ENCODE measurements at regions not wholly inside any gene's neighbourhood (a gene's known extent, or its start where the extent isn't known, plus 50 kb on each side); places are given as distances from the start of the nearest gene placed in this dataset.

DNA sequence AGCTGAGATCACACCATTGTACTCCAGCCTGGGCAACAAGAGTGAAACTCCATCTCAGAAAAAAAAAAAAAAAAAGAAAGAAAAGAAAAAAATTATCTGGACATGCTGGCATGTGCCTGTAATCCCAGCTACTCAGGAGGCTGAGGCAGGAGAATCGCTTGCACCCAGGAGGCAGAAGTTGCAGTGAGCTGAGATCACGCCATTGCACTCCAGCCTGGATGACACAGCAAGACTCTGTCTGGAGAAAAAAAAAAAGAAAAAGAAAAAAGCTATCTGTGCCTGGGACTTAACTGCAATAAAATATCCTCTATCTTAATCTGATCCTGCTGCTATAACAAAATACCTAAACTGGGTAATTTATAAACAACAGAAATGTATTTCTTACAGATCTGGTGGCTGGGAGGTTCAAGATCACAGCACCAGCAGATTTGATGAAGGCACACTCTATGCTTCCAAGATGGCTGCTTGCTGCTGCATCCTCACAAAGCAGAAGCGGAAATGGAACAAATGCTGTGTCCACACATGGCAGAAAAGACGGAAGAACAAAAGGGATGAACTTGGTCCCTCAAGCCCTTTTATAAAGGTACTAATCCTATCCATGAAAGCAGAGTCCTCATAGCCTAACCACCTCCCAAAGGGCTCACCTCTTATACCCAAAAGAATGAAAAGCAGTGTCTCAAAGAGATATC, 273.3 kb upstream of the JARID2 start:
- no peak for DNase-seq (ENCODE audit: low read depth in 2 of 3, low spot score in 2 of 3)

DNA sequence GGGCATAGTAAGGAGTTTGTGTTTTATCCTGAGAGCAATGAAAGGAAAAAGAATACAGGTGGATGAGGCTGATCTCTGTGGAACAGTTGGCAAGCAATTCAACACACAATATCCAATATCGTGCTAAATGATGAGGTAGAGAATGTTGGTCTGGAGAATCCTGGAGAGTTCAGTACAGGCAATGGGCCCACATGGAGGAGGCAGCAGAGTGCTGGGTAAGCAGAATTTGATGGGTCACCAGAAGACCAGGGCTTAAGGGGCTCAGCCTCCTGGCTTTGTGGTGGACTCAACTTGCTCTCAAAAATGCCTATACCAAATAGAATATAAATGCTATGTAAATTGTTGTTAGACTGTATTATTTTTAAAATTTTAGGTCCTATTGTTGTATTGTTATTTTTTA, 271.5 kb upstream of the JARID2 start:
- DNase-seq (ENCODE audit: low read depth in 2 of 3, low spot score in 2 of 3): no peak

DNA sequence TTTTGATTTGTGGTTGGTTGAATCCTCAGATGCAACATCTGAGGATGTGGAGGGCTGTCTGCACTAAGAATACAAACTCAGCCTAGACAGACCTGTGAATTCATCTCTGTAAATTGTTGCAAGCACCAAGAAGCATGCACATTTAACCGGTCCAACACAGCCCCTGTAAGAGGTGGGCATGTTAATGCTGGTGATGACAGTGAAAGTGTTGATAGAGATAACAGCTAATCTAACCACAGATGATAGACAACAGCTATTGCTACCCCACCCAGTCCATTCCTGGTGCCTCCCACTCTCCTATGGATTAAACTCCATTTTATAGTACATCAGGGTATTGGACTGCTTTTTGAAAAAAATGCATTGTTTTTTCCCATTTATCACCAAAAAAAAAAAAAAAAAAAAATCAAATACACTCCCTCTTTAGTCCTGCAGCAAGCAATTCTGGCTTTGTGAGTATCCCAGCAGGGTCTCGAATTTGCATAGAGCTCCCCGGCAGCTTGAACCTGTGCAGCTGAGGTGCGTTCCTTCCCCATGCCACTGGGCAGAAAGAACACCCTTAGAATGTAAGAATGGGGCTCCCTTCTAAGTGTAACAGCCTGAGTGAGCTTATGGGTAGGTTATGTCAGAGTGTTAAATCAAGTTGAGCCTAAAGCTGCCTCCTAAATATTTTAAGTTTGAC, 270.9 kb upstream of the JARID2 start:
- DNase-seq (ENCODE audit: low read depth in 2 of 3, low spot score in 2 of 3): no peak

DNA sequence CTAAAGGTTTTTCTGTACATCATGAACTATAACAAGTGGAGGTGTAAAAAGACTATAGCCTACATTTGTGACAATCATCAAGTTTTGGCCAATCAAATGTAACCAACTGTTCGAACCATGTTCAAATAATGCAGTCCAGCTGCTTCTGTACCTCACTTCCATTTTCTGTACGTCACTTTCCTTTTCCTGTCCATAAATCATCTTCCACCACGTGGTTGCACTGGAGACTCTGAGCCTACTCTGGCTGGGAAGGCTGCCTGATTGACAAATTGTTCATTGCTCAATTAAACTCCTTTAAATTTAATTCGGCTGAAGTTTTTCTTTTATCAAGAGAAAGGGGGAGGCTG, 270.4 kb upstream of the JARID2 start:
- no peak for DNase-seq (ENCODE audit: low read depth in 2 of 3, low spot score in 2 of 3)

DNA sequence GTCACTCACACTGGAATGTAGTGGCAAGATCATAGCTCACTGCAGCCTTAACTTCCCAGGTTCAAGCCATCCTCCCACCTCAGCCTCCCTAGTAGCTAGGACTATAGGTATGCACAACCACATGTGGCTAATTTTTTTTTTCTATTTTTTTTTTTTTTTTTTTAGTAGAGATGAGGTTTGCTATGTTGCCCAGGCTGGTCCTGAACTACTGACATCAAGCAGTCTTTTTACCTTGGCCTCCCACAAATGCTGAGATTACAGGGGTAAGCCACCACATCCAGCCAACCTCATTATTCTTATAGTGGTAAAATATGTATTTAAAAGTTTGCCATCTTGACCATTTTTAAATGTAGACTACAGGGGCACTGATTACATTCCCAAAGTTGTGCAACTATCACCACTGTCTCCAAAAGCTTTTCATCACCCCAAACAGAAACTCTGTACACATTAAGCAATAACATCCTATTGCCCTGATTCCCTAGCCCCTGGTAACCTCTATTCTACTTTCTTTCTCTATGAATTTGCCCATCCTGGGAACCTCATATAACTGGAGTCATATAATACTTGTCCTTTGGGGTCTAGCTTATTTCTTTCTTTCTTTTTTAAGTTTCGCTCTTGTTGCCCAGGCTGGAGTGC, 268.0 kb upstream of the JARID2 start:
- DNase-seq (ENCODE audit: low read depth in 2 of 3, low spot score in 2 of 3): no peak

DNA sequence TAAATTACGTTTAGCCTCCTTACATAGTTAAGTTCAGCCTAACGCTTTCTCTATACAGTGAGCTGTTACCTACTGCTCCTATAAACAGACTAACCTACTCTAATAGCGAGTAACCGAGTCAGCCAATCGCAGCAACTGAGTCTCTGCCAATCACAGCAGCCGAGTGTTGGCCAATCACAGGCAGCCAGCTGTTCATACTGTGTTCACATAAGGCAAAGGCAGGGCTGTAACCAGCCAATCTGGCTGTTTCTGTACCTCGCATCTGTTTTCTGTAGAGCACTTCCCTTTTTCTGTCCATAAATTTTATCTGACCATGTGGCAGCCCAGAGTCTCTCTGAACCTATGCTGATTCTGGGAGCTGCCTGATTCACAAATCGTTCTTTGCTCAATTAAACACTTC, 263.9 kb upstream of the JARID2 start:
- DNase-seq (ENCODE audit: low read depth in 2 of 3, low spot score in 2 of 3): no peak

DNA sequence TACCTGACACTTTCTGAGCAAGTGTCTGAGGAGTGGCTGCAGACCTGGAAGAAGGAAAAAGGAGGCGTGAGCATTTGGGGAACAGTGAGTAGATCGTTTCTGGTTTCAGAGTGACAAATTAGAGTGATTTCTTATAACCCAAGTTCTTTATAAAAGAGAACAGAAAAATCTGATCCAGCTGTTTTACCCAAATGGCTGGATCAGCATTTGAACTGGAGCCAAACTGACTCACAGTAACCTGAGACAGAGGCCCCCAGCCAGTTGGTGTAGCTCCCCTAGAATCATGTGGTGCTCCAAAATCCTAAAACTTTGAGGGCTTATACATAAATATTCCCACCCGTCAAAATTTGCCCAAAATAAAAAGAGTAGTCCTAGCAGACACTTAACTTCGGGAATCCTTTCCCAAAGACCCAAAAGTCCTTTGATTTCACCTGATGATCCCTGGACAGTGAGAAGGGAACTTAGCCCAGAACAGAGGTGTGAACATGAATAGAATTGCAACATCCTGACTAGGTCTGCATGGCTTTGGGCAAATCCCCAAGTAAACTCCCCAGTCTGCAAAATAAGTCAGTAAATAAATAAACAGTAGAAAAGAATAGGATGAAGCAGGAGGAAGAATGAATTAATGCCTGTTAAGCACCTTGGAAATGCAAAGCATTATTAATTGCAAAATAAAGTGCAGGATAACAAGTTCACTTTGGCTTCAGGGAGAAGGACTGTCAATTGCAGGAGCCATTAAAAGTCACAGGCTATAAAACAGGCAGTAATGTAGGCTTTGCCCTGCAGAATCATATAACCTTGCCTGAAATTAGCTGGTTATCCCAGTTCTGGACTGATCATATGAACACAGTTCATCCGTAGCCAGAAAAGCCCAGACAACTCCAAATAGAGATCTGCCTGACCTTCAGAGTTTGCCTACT, 262.0 kb upstream of the JARID2 start:
- DNase-seq (ENCODE audit: low read depth in 2 of 3, low spot score in 2 of 3): no peak

DNA sequence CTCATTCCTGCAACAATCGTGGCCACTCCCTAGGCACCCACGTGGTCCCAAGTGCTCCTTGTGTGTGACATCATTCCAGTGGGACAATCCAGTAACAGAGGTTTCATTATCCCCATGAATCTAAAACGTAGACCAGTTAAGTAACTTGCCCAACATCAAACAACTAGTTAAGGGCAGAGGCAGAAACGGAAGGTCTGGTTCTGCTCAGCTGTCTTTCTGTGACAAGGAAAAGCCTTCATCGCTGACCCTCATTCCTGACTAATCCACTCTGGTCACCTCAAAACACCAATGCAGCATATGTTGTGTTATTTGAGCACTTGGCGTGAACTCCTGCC, 261.4 kb upstream of the JARID2 start:
- DNase-seq (ENCODE audit: low read depth in 2 of 3, low spot score in 2 of 3): no peak

DNA sequence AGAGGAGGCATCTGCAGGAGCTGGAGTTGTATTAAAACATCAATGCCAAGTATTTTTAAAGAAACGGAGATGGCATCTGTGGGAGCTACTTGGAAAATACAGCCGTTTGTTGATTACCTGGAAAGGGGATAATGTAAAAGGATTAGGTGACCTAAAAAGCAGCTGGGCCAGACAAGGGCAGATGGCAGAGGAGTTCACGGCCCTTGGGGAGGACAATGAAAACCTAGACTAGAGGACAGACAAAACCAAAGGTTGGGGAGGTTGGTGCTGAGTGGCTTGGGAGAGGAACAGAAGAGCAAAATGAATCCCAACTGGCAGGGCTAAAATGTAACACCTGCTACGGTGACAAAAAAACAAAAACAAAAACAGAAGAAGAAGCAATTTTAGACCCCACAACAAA, 260.5 kb upstream of the JARID2 start:
- DNase-seq (ENCODE audit: low read depth in 2 of 3, low spot score in 2 of 3): no peak

- DNase-seq (ENCODE audit: low read depth in 2 of 3, low spot score in 2 of 3): no peak
These were observed 259.5 kb upstream of the JARID2 start for GRCh38 chr6:14986370-14986769.

DNA sequence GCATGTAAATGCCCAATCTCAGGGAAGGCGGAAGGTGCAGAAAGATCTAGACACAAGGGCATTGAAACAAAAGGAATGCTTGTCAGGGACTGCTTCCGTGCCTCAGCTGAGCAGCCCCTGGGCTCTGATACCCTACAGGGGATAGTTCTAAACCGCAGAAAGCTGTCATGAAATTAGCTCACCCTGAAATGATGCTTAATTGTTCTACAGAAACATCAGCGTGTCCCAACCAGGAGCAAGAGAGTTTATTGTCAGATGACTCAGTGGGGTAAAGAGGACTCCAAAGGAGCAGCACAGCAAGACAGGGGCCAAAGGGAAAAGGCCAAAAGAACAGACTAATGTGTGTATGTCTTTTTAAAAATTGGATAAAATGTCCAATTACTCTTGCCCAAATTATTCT, 258.4 kb upstream of the JARID2 start:
- no peak for DNase-seq (ENCODE audit: low read depth in 2 of 3, low spot score in 2 of 3)

- DNase-seq (ENCODE audit: low read depth in 2 of 3, low spot score in 2 of 3): no peak
These were observed 253.5 kb upstream of the JARID2 start for GRCh38 chr6:14992382-14992781.

DNA sequence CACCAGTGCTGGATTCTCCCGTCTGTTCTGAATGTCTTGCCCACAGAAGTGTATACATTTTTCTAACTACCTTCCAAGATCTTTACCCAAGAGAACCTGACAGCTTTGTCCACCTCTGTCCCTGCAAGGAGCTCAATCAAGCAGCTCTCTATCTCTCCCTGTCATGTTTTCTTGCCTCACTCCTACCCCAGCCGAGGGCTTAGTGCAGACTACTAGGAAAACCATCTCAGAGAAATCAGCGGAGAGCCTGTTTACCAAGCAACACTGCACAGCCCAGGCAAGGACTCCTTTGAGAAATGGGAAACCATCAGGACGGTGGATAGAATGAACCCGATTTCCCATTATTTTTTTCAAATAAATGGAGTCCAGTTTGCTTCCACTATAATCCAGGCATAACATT, 250.7 kb upstream of the JARID2 start:
- DNase-seq (ENCODE audit: low read depth in 2 of 3, low spot score in 2 of 3): no peak

DNA sequence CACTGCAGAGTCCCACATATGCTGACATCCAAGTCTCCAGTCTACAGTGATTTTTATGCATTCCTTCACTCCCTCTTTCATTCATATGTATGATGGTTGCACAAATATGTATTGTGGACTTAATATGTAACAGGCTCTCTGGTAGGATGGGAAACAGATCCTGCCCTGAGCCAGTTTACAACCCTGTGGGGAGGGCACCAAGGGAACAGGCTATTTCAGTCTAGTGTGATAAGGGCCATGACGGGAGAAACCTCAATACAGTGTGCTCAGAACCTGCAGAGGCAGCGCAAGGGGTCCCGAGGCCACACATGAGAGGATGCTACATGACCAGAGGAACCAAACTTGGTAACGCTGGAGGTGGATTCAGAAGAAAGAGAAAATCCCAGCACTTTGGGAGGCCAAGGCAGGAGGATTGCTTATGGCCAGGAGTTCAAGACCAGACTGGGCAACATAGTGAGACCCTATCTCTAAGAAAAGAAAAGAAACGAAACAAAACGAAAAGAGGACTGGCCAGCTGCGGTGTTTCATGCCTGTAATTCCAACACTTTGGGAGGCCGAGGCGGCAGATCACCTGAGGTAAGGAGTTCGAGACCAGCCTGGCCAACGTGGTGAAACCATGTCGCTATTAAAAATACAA, 249.8 kb upstream of the JARID2 start:
- DNase-seq (ENCODE audit: low read depth in 2 of 3, low spot score in 2 of 3): no peak

DNA sequence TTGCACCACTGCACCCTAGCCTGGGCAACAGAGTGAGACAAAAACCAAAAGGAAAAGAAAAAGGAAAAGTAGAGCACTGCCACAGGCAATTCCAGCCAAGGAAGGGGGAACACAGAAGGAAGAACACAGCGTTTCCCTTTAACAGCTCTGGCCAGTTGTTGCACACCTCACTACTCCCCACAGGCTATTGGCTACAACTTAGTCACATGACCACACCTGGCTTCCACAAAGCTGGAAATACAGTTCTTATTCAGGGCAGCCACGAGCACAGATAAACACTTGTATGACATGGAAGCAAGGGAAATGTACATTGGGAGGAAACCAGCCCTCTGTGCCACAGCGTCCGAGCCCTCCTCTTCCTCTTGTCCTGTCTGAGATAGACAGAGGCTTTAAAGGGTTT, 249.0 kb upstream of the JARID2 start:
- DNase-seq (ENCODE audit: low read depth in 2 of 3, low spot score in 2 of 3): no peak

GRCh38 chr6:14997507-14997906, 248.4 kb upstream of the JARID2 start:
- DNase-seq (ENCODE audit: low read depth in 2 of 3, low spot score in 2 of 3): no peak

DNA sequence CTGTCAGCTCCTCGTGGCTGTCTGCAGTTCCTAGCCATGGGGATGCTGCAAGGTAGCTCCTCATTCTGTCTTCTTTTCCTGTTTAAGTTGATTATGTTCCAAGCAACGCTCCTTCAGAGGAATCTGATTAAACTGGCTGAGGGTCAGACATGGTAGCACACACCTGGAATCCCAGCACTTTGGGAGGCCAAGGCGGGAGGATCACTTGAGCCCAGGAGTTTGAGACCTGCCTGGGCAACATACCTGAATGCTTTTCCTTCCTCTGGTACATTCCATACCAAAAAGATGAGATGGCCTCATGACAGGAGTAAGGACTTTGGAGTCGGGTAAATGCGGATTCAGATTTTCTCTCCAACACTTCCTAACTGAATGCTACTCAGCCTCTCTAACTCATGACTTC, 246.8 kb upstream of the JARID2 start:
- DNase-seq (ENCODE audit: low read depth in 2 of 3, low spot score in 2 of 3): no peak

DNA sequence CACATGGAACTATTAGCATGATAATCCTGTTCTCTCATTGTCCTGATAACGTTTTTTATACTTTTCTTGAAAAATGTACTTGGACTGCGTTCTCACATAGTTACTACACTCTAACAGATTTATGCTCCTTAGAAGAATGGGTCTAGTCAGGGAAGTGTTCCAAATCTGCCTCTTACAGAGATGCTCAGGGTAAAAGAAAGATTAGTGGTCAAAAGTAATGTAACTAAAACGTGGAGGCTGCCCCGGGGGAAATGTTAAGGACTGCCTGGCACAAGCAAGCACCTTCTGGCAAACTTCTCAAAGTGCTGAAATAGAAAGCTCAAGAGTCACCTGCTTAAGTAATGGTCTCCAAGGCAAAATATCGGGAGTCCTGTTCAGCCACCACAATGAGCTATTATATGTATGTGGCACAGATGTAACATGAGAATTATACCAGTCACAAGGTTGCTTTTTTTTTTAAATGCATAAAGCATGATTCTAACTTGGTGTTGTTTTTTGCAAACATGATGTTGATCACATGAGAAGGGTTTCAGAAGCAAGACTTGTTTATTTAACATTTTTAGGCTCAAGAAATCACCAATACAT, 244.5 kb upstream of the JARID2 start:
- DNase-seq (ENCODE audit: low read depth in 2 of 3, low spot score in 2 of 3): no peak

- no peak for DNase-seq (ENCODE audit: low read depth in 2 of 3, low spot score in 2 of 3)
These were observed 237.6 kb upstream of the JARID2 start for GRCh38 chr6:15008269-15008668.

DNA sequence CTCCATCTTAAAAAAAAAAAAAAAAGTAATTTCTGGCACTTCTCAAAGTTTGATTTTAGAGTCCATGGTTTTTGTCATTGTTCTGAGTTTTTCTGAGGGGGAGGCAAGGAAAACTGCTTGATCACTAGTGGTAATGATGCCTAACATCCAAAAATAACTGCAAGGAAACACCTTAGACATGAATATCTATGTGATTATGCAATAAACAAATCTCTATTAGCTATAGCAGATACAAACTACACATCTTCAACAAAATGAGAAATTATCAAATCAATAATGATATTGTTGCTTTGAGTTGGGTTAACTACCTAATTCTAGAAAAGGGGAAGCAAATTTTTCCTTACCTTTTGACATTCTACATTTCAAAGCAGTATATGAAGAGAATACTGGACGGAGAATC, 230.9 kb upstream of the JARID2 start:
- no peak for DNase-seq (ENCODE audit: low read depth in 2 of 3, low spot score in 2 of 3)

DNA sequence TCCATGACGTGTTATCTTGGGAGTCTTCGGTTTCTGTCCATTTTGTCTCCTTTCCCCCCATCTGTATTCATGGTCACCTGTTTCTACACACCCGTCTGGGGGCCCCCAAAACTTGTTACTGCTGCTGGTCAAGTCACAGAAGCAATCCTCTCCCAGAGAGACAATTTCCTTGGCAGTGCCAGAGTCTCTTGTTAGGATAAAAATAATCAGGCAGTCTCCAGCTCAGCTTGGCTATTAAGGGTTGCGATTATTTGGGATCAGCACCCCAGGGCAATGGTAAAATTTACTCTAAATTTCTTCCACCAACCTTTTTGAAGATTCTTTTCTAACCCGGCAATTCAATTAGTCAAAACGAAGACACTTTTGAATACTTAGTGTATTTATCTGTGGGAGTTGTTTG, 229.1 kb upstream of the JARID2 start:
- DNase-seq (ENCODE audit: low read depth in 2 of 3, low spot score in 2 of 3): no peak
